Colonic mucosa (tissue), 4 donors: ENCODE measurements at regions not wholly inside any gene's neighbourhood (a gene's known extent, or its start where the extent isn't known, plus 50 kb on each side); places are given as distances from the start of the nearest gene placed in this dataset.

Experiments used
- DNase-seq: peaks from one replicate; pipeline ENCODE4 v3.0.0-alpha.2; 2020
- H3K27ac ChIP-seq: fragments of 200-600 bp; one replicate; pipeline ENCODE4 v1.8.0; 2021
- H3K27me3 ChIP-seq: fragments of 200-600 bp; one replicate; pipeline ENCODE4 v1.8.0; 2021
- H3K36me3 ChIP-seq: fragments of 200-600 bp; one replicate; pipeline ENCODE4 v1.8.0; 2021
- H3K4me1 ChIP-seq: fragments of 200-600 bp; one replicate; pipeline ENCODE4 v1.8.0; 2021; ENCODE audit warnings: mild to moderate bottlenecking
- H3K4me3 ChIP-seq: fragments of 200-600 bp; one replicate; pipeline ENCODE4 v1.8.0; 2021
- H3K9ac ChIP-seq, 2 donors: one replicate each; pipeline ENCODE4 v1.7.0; 2013; ENCODE audit warnings: control low read depth in 2 of 2, low read depth in 2 of 2, low read length in 2 of 2
- H3K9me3 ChIP-seq: fragments of 200-600 bp; one replicate; pipeline ENCODE4 v1.8.0; 2021
- CTCF ChIP-seq: fragments of 200-600 bp; IDR thresholded peaks from one replicate; pipeline ENCODE4 v1.8.0; 2022; ENCODE audit warnings: antibody characterized with exemption, mild to moderate bottlenecking
- intact Hi-C: fragments of 100-400 bp; cut with DNase I; formaldehyde crosslinking; loops from one replicate; pipeline ENCODE4 v1.14.1; 2022
- donor health status: healthy.
- donor health status: DM: no; HTN: no; CAD: no.
- donor health status: DM: no; HTN: no; CAD: no.

- H3K4me1 ChIP-seq = no peaks in the 10 kb centered on the region
- intact Hi-C loops = no loop called here
- no peak for DNase-seq
- H3K27ac ChIP-seq = no peak overlapping the region
- H3K27me3 ChIP-seq = no peaks in the 10 kb centered on the region
- no peaks in the 10 kb centered on the region for H3K9me3 ChIP-seq
- H3K4me3 ChIP-seq = no peak overlapping the region
- H3K36me3 ChIP-seq = no peaks in the 10 kb centered on the region
- H3K9ac ChIP-seq = no peak overlapping the region
- TF ChIP-seq CTCF = no peak
Observed at GRCh38 chr1:189022015-189022414, 1455.6 kb downstream of the BRINP3 start.

GRCh38 chr1:189027512-189027911, 1450.2 kb downstream of the BRINP3 start:
- Histone ChIP-seq H3K27me3 (no peaks in the 10 kb centered on the region), H3K9me3 (no peaks in the 10 kb centered on the region), H3K9ac (no peak overlapping the region), H3K27ac (no peak overlapping the region), H3K4me1 (no peaks in the 10 kb centered on the region), H3K4me3 (no peak overlapping the region), H3K36me3 (no peaks in the 10 kb centered on the region)
- DNase-seq = no peak
- TF ChIP-seq CTCF = no peak
- intact Hi-C loops = no loop called here

- no peak for DNase-seq
- no peaks in the 10 kb centered on the region for H3K27me3 ChIP-seq
- H3K36me3 ChIP-seq = no peaks in the 10 kb centered on the region
- TF ChIP-seq CTCF = no peak
- no peak overlapping the region for H3K27ac ChIP-seq
- no peaks in the 10 kb centered on the region for H3K9me3 ChIP-seq
- intact Hi-C loops = no loop called here
- no peak overlapping the region for H3K9ac ChIP-seq
- no peaks in the 10 kb centered on the region for H3K4me1 ChIP-seq
- H3K4me3 ChIP-seq = no peak overlapping the region
Observed at GRCh38 chr1:189033169-189033568, 1444.5 kb downstream of the BRINP3 start.

- DNase-seq = no peak
- no peak overlapping the region for H3K4me3 ChIP-seq
- H3K36me3 ChIP-seq = no peaks in the 10 kb centered on the region
- no peaks in the 10 kb centered on the region for H3K9me3 ChIP-seq
- H3K27me3 ChIP-seq = no peaks in the 10 kb centered on the region
- H3K27ac ChIP-seq = no peak overlapping the region
- H3K4me1 ChIP-seq = no peaks in the 10 kb centered on the region
- intact Hi-C loops = no loop called here
- no peak for TF ChIP-seq CTCF
- H3K9ac ChIP-seq = no peak overlapping the region
Observed at GRCh38 chr1:189036628-189037027, 1441.0 kb downstream of the BRINP3 start.

- H3K27me3 ChIP-seq = no peaks in the 10 kb centered on the region
- H3K9me3 ChIP-seq = no peaks in the 10 kb centered on the region
- no peak overlapping the region for H3K27ac ChIP-seq
- H3K4me3 ChIP-seq = no peak overlapping the region
- no peak for TF ChIP-seq CTCF
- DNase-seq = no peak
- no peak overlapping the region for H3K9ac ChIP-seq
- intact Hi-C loops = no loop called here
- H3K4me1 ChIP-seq = no peaks in the 10 kb centered on the region
- H3K36me3 ChIP-seq = no peaks in the 10 kb centered on the region
Observed at GRCh38 chr1:189046127-189046526, 1431.5 kb downstream of the BRINP3 start.

- Histone ChIP-seq H3K4me3 (no peak overlapping the region), H3K9me3 (no peaks in the 10 kb centered on the region), H3K36me3 (no peaks in the 10 kb centered on the region), H3K4me1 (no peaks in the 10 kb centered on the region), H3K27me3 (no peaks in the 10 kb centered on the region), H3K9ac (no peak overlapping the region), H3K27ac (no peak overlapping the region)
- intact Hi-C loops = no loop called here
- DNase-seq = no peak
- TF ChIP-seq CTCF = no peak
Observed at GRCh38 chr1:189084811-189085210, 1392.9 kb downstream of the BRINP3 start.
